ENCODE measurements at regions not wholly inside any gene's neighbourhood (a gene's known extent, or its start where the extent isn't known, plus 50 kb on each side); places are given as distances from the start of the nearest gene placed in this dataset.

DNA sequence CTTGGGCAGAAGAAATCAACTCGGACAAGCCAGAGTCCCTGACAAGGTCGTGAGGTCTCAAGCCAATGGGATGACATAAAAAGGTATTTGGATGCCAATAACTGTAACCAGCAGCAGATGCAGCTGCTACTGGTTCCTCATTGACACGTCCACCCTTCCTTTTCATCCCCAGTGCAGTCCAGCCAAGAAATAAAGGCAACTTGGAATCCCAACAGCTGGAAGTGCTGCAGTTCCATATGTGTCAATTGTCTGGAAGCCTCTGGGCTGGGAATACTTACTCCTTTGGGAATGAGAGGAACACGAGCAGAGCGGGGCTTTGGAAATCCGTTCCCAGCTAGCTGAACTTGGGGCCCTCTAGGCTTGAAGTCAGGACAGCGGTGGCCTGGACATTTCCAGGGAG, 360.4 kb upstream of the ZFHX3 start:
- Histone ChIP-seq H3K9ac (ENCODE audit: low read depth, low read length) (no peak overlapping the region), H4K91ac (ENCODE audit: insufficient read depth, low read depth, low read length) (no peak overlapping the region), H3K27ac (ENCODE audit: insufficient read depth, low read length) (no peak overlapping the region), H2AK9ac (replicated peaks; ENCODE audit: low read depth, low read length, poor library complexity) (no peak overlapping the region), H3K14ac (replicated peaks; ENCODE audit: low read depth, low read length) (no peak overlapping the region), H4K20me1 (ENCODE audit: insufficient read depth, low read length) (no peaks in the 10 kb centered on the region), H4K8ac (ENCODE audit: low read depth in 2 of 2, low read length in 2 of 2) (no peak overlapping the region), H3K27me3 (ENCODE audit: control insufficient read depth, insufficient read depth, low read length) (no peaks in the 10 kb centered on the region; the same call in 1 of the 2 replicates), H3K9me1 (ENCODE audit: insufficient read depth, low read length) (no peaks in the 10 kb centered on the region), H3K79me1 (ENCODE audit: low read depth in 1 of 2, low read length in 2 of 2) (no peaks in the 10 kb centered on the region), H2BK15ac (ENCODE audit: low read depth, low read length) (no peak overlapping the region), H3K4ac (ENCODE audit: low read depth, low read length) (no peak overlapping the region), H3K4me2 (ENCODE audit: low read depth, low read length) (no peak overlapping the region), H3K56ac (ENCODE audit: extremely low read depth, insufficient read depth, low read length) (no peak overlapping the region), H3K36me3 (ENCODE audit: control insufficient read depth, insufficient read depth, low read length) (no peaks in the 10 kb centered on the region), H2BK120ac (ENCODE audit: low read depth, low read length) (no peak overlapping the region), H3K4me3 (ENCODE audit: insufficient read depth, low read depth, low read length) (no peak overlapping the region), H2AK5ac (ENCODE audit: low read depth, low read length) (no peak overlapping the region), H2BK20ac (ENCODE audit: low read depth, low read length) (no peak overlapping the region), H3K18ac (ENCODE audit: low read depth, low read length) (no peak overlapping the region), H3K4me1 (ENCODE audit: control insufficient read depth, insufficient read depth, low read length) (no peaks in the 10 kb centered on the region), H2BK5ac (ENCODE audit: low read depth, low read length, poor library complexity, severe bottlenecking) (no peak overlapping the region), H3K9me3 (ENCODE audit: control insufficient read depth, insufficient read depth, low read length) (no peaks in the 10 kb centered on the region; the same call in 1 of the 2 replicates), H2AFZ (replicated peaks; ENCODE audit: low read length, poor library complexity) (no peak overlapping the region), H4K5ac (ENCODE audit: low read depth, low read length) (no peak overlapping the region), H3K23ac (ENCODE audit: low read depth, low read length) (no peak overlapping the region)
- dilution Hi-C loops (cut with HindIII; ENCODE audit: low sequenced_read_pairs, unreplicated experiment) (no loop called here), intact Hi-C loops (cut with micrococcal nuclease) (no loop called here), in situ Hi-C loops (cut with MboI; ENCODE audit: low sequenced_read_pairs) (no loop called here)
- WGBS, 2 experiments (ENCODE audit: extremely low coverage in 2 of 2, insufficient read length in 1 of 2), result 18% methylated on average over 3 of the region's 7 CpGs; no CpG with 5 or more reads in 1 of the 2 experiments
- POLR2A ChIA-PET (ENCODE audit: unreplicated experiment), result no interaction called here
- TF ChIP-seq RCOR1 (IDR thresholded peaks at IDR 0.05; ENCODE audit: insufficient replicate concordance, low read length) (no peak), RAD21 (IDR thresholded peaks at IDR 0.05; ENCODE audit: low read length) (no peak), BHLHE40 (IDR thresholded peaks at IDR 0.05; ENCODE audit: low read depth, low read length) (no peak), RFX5 (IDR thresholded peaks at IDR 0.05; ENCODE audit: low read depth, low read length) (no peak), NFE2L2 (IDR thresholded peaks at IDR 0.05; ENCODE audit: low read depth, low read length) (no peak)
- ATAC-seq (ENCODE audit: low read depth), result no peak
- CTCF ChIA-PET, result no interaction called here
- BruUV-seq (replicated peaks), result no TSS peak
- no peak for DNase-seq
